Pancreas (tissue), 10 donors: ENCODE measurements at regions not wholly inside any gene's neighbourhood (a gene's known extent, or its start where the extent isn't known, plus 50 kb on each side); places are given as distances from the start of the nearest gene placed in this dataset.

ENCODE experiments used
- ATAC-seq, 4 donors: fragments of 200-7000 bp; cut with Tn5 transposase; one replicate each; pipeline versions ENCODE4 v1.8.0 to v1.9.1; 2020; ENCODE audit warnings: mild to moderate bottlenecking in 4 of 4, moderate library complexity in 4 of 4
- DNase-seq, 6 donors: peaks; one replicate each; pipeline ENCODE4 v3.0.0-alpha.2; 2020
- FAIRE-seq: peaks from 2 replicates; lab custom pipeline; 2012; peaks lifted over from hg19 to GRCh38; lab: Jason Lieb, UNC
- H3K27ac ChIP-seq, 4 donors: fragments of 200-600 bp; sonication (generic); 1 replicate in 3 of 4; 2 replicates in 1 of 4; pipeline versions ENCODE4 v1.5.0 to v1.8.0; 2020
- H3K27me3 ChIP-seq, 4 donors: fragments of 200-600 bp; one replicate each; pipeline ENCODE4 v1.8.0; 2021
- H3K36me3 ChIP-seq, 3 donors: fragments of 200-600 bp; sonication (generic) in 1 of 3; one replicate each; pipeline versions ENCODE4 v1.5.0 to v1.8.0; 2020 to 2021
- H3K4me1 ChIP-seq, 3 donors: fragments of 200-600 bp; one replicate each; pipeline ENCODE4 v1.8.0; 2021
- H3K4me3 ChIP-seq, 4 donors: fragments of 200-600 bp; sonication (generic) in 2 of 4; one replicate each; pipeline versions ENCODE4 v1.5.0 to v1.8.0; 2020 to 2021
- H3K9me3 ChIP-seq, 4 donors: fragments of 200-600 bp; one replicate each; pipeline ENCODE4 v1.8.0; 2021
- CTCF ChIP-seq, 4 donors: fragments of 200-600 bp; sonication (generic) in 3 of 4; IDR thresholded peaks; one replicate each; pipeline versions ENCODE4 v1.5.0 to v1.8.0; 2021; ENCODE audit warnings: antibody characterized with exemption in 4 of 4
- WGBS, 2 donors: extraction: QIAGEN DNeasy Blood & Tissue Kit; methylation state at CpG; one replicate each; pipeline ENCODE4 v1.1.7; 2013; 5-methylcytosine and 5-hydroxymethylcytosine counted together
- intact Hi-C, 3 donors: fragments of 100-400 bp; cut with DNase I; formaldehyde crosslinking; loops; one replicate each; pipeline versions ENCODE4 v1.11.1 to v1.14.2; 2022
- donor health status: healthy with polysubstance abuse.
- donor health status: DM: no; HTN: no; CAD: no; lungs with moderate emphysema.
- donor health status: DM: no; HTN: no; CAD: no.
- donor health status: control.
- donor health status: control.
- donor health status: Bipolar disorder and iron deficiency.
- donor health status: DM: yes; HTN: yes; CAD: no.
- donor health status: DM: no; HTN: no; CAD: no.
- donor health status: DM: no; HTN: no; CAD: no.
- donor health status: DM: yes; HTN: yes; CAD: no.

GRCh38 chr2:205887637-205888036, 198.3 kb downstream of the INO80D start:
- no peaks in the 10 kb centered on the region for H3K36me3 ChIP-seq
- no peak for DNase-seq
- 64 to 69% methylated on average over 10 of the region's 10 CpGs for WGBS, 2 donors
- H3K4me3 ChIP-seq = no peak overlapping the region
- no peaks in the 10 kb centered on the region for H3K27me3 ChIP-seq
- no peak for ATAC-seq
- H3K27ac ChIP-seq = no peak overlapping the region
- H3K9me3 ChIP-seq = no peaks in the 10 kb centered on the region
- FAIRE-seq = no peak
- intact Hi-C loops = loop anchor here (5.0 to 10.0 kb wide), 2 partner anchors 110 to 113 kb away; no protein-coding TSS in a partner anchor
- TF ChIP-seq CTCF (IDR thresholded peaks at IDR 0.05) = no peak
- H3K4me1 ChIP-seq = no peaks in the 10 kb centered on the region

GRCh38 chr2:205885492-205886099, 200.4 kb downstream of the INO80D start:
- no peak overlapping the region for H3K4me3 ChIP-seq
- no peaks in the 10 kb centered on the region for H3K36me3 ChIP-seq
- H3K27me3 ChIP-seq = no peaks in the 10 kb centered on the region
- intact Hi-C loops = loop anchor here (5.0 to 10.0 kb wide), 2 partner anchors 108 to 111 kb away; no protein-coding TSS in a partner anchor
- peak; percentile 93 to 100 (median 98) for ATAC-seq
- DNase-seq = peak; percentile 76 to 99 (median 90)
- H3K27ac ChIP-seq = no peak overlapping the region
- peak; percentile 76 to 91 (median 90) for TF ChIP-seq CTCF (IDR thresholded peaks at IDR 0.05)
- H3K4me1 ChIP-seq = no peaks in the 10 kb centered on the region
- no peaks in the 10 kb centered on the region for H3K9me3 ChIP-seq
- FAIRE-seq = no peak
- WGBS, 2 donors = 26 to 30% methylated on average over 23 of the region's 23 CpGs

GRCh38 chr2:205883965-205884364, 201.7 kb downstream of the NRP2 start:
- intact Hi-C loops = loop anchor here in 1 of 3 donors (10.0 kb wide), 1 partner anchor 109 kb away; no protein-coding TSS in a partner anchor
- Histone ChIP-seq H3K27me3 (no peaks in the 10 kb centered on the region), H3K36me3 (no peaks in the 10 kb centered on the region), H3K4me1 (no peaks in the 10 kb centered on the region), H3K27ac (no peak overlapping the region), H3K9me3 (no peaks in the 10 kb centered on the region), H3K4me3 (no peak overlapping the region)
- WGBS, 2 donors = 78% methylated on average over 4 of the region's 4 CpGs
- ATAC-seq (no peak), FAIRE-seq (no peak), DNase-seq (no peak)
- TF ChIP-seq CTCF (IDR thresholded peaks at IDR 0.05) = no peak

DNA sequence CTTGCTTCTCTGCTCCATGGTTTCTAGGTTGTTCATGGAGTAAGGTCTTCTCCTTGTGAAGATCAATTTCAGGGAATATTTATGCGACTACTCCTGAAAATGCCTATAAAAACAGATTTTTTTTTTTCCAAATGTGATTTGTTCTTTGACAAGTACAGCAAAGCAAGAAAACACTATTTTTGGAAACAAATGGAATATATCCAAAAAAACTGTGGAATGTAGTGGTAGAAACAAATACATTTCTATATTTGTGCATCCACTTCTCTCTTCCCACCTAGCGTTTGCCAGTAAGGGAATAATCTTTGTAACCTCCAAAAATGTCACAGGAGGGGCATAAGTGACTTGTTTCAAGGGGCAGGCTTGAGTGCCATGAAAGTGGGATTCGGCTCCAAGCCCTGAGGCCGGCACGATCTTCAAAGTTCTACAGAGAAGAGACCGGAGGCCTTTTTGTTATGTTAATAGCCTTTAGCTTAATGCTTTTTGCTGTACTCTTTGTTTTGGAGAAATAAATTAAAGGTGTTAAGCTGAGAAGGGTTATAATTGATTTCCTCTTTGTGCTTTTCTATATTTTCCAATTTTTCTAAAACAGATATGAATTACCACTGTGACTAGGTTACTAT, 200.6 kb downstream of the NRP2 start:
- DNase-seq = no peak
- no peaks in the 10 kb centered on the region for H3K4me1 ChIP-seq
- FAIRE-seq = no peak
- intact Hi-C loops = loop anchor here in 1 of 3 donors (10.0 kb wide), 1 partner anchor 108 kb away; no protein-coding TSS in a partner anchor
- no peak for ATAC-seq
- TF ChIP-seq CTCF (IDR thresholded peaks at IDR 0.05) = no peak
- no peak overlapping the region for H3K4me3 ChIP-seq
- H3K9me3 ChIP-seq = no peaks in the 10 kb centered on the region
- H3K36me3 ChIP-seq = no peaks in the 10 kb centered on the region
- WGBS, 2 donors = 88 to 90% methylated on average over 6 of the region's 6 CpGs
- H3K27me3 ChIP-seq = no peaks in the 10 kb centered on the region
- no peak overlapping the region for H3K27ac ChIP-seq

DNA sequence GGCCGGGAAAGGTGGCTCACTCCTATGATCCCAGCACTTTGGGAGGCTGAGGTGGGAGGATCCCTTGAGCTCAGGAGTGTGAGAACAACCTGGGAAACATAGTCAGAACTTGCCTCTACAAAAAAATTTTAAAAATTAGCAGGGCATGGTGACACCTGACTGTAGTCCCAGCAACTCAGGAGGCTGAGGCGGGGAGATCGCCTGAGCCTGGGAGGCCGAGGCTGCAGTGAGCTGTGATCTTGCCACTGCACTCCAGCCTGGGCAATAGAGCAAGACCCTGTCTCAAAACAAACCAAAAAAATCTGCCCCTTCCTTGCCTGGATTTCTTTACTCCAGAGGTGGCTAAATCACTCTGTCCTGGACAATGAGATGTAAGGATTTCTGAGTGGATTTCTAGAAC, 197.7 kb downstream of the NRP2 start:
- no peak for ATAC-seq
- DNase-seq = no peak
- no peak for FAIRE-seq
- intact Hi-C loops = loop anchor here in 1 of 3 donors (10.0 kb wide), 1 partner anchor 105 kb away; no protein-coding TSS in a partner anchor
- Histone ChIP-seq H3K36me3 (no peaks in the 10 kb centered on the region), H3K27me3 (no peaks in the 10 kb centered on the region), H3K9me3 (no peaks in the 10 kb centered on the region), H3K4me1 (no peaks in the 10 kb centered on the region), H3K27ac (no peak overlapping the region), H3K4me3 (no peak overlapping the region)
- no peak for TF ChIP-seq CTCF (IDR thresholded peaks at IDR 0.05)
- 89 to 90% methylated on average over 4 of the region's 4 CpGs for WGBS, 2 donors
